ENCODE measurements at regions not wholly inside any gene's neighbourhood (a gene's known extent, or its start where the extent isn't known, plus 50 kb on each side); places are given as distances from the start of the nearest gene placed in this dataset.
A peak's percentile ranks its signal among the peaks of the same experiment; 100 is the strongest.

DNA sequence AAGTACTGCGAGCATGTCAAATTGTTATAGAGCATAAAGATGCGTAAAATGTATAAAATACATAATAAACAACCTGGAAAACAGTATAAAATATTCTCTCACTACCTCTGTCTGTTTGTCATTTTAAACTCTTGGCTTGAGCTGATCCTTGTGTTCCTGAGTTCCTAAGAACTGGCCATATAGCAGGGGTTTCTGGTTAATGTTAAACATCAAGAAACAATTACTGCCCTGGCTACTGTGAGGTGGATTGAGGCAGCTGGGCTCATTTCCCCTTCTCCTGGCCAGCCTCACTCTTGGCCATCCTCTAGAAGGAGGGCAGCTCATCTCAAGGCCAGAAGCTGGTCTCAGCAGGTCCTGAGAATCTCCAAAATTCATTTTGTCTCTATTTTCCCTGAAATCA is 297.3 kb upstream of the USP24 start:
- DNase-seq: peak; percentile 26

DNA sequence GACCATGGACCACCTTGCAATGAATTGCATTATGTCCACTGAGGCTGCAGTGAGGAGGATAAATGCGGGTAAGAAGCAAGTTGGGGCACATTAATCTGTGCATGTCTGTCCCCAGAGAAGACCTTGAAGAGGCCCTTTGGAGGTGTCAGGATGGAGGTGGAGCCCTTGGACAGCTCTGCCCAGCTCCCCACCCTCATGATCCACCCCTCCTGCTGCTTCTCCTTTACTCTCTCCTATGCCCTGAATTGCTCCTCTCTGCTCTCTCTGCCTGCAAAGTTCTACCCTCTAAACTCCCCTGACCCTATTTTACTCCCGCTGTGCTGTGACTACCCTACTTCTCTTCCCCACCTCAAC is 292.4 kb upstream of the USP24 start:
- no peak for DNase-seq

DNA sequence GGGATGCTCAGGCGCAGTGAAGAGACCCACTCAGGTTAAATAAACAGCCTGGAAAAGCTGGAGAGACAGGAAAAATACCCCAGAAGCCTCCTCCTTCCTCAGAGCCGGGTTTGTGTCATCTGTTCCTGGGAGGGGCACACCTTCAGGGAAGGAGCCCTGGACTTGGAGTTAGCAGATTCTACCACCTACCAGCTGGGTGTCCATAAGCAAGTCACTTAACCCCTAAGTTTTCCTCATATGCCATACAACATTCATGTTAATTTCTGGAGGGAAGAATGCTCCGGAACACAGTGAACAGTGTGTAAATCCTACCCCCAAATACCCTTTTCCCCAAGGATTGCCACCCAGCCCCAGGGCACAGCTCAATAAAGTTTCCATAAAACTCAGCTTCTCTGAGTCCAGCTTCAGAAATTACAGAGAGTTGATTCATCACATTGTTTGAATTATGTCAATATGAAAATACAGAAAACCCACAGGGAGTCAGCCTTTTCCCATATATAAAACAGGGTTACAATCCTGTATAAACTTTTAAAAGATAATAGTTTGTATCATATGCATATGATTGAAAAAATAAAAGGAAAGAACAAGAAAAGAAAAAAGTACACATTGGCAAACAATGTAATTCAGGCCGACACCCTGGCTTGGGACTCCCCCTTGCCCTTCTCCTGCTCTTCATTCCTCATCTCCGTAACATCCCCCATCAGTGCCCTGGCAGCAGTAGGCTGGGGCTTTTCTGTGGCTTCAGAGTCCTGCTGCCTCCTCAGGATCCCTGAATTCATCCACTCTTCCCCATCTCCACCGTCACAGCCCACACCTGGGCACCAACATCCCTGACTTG is 291.8 kb upstream of the USP24 start:
- no peak for DNase-seq

DNA sequence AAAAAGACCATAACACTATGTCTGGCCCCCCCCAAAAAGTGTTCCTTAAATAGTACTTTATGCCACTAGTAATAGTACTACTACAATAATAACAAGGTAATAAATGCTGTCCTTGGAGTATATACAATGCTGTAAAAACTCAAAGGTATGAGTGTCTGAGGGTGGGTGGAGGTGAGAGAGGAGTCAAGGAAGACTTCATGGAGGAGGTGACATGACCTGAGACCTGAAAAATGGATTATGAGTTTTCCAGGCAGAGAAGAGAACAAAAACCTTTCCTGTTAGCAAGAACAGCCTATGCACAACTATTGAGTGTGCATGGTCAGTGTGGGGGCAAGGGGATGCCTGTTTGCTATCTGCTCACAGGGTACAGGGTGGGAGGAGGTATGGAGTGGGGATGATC is 290.2 kb upstream of the USP24 start:
- no peak for DNase-seq

DNA sequence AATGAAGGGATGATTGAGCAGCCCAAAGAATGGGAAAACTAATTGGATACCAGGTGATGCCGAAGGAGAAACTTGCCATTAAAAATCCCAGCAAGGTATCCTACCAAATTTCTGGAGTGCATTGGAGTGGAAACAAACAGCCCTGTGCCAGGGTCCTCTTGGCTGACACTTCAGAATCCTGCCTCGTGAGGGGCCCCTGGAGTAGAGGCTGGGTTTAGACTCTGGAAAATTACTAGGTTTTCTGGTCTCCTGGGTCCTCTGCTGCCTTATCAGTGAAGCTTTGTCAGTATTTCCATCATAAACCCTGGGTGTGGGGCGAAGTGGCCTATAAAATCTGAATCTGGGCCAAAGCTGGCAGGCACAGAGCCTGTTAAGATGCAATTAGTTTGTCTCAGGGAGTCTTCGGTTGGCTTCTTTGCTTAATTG is 289.2 kb upstream of the USP24 start:
- no peak for DNase-seq

DNA sequence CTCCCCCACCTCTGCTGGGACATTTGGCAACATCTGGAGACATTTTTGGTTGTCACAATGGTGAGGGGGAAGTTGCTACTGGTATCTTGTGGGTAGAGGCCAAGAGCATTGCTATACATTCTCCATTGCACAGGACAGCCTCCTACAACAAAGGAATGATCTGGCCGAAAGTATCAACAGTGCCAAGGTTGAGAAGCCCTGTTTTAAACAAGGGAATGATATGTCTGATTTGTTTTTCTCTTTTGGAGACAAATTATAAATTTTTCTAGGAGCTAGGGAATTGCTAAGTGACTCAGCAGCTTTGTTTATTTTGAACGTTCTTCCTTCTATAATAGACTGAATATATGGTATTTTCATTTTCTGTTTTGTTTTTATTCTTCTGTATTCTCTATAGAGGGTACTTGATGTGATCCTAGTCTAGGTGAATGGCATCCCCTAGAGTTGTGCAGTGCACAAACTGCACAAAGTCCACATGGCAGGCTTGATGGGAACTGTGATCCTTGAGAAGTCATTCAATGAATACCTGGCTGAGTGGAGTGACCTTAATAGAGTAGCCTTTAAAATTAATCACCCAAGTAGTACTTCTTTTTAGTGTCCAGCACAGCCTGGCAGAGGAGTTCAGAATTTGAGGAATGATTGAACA is 288.6 kb upstream of the USP24 start:
- no peak for DNase-seq

DNA sequence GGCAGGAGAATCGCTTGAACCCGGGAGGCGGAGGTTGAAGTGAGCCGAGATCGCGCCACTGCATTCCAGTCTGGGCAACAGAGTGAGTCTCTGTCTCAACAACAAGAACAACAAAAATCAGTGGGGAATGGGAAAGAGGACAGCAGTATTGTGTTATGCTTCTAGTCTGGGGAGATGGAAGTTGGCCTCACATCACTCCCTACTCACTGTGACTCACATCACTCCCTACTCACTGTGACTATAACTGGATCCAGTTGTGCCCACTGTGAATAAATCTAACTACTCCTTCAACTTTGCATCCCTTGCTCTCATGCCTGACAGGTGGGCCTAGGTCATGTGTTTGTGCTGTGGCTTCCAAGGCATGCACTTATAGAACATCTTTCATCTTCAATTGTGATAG is 285.4 kb upstream of the USP24 start:
- DNase-seq: no peak

DNA sequence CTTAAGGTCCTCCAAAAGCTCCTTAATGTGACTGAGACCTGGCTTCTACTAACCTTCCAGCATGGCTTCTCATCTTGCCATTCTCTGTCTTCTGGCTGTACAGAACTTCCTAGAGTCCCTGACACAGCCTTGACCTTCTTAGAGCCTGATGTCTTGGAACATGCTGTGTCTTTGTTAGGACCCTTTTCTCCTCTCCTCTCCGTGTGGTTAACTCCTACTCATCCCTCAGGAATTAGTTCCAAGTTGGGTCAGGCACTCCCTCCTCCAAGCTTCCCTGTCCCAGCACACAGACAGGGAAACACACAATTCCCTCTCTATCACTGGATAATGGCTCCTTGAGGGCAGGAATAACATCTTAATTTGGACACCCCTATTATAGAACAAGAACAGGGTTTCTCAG is 275.4 kb upstream of the USP24 start:
- no peak for DNase-seq

DNA sequence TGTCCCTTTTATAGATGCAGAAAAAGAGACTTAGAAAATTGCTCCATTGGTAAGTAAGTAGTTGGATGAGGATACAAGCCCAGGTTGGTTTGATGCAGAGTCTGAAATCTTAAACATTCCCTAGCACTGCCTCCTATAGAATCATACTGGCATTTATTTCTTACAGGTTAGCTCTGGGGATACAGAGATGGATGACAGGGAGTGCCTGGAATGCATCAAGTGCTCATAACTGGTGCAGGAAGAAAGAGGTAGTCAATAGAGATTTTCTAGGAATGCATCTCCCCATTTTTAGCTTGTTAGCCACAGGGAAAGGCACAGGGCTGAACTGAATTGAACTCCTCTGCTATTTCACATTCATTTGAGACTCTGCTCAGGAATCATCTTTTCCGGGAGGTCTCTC is 269.0 kb upstream of the USP24 start:
- DNase-seq: no peak

DNA sequence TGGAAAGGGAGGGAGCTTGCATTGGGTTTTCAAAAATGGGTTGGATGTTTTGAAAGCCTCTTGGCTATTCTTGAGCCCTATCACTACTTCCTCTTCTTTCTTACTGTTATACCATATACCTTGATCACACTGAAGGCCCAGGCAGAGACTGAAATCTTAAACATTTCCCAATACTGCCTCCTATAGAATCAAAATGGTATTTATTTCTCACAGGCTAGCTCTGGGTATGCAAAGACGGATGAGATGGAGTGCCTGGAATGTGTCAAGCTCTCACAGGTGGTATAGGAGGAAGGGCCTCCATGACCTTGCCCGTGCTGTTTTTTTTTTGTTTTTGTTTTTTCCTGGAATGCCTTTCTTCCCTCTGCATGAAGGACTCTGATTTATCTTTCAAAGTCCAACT is 268.4 kb upstream of the USP24 start:
- DNase-seq: no peak

DNA sequence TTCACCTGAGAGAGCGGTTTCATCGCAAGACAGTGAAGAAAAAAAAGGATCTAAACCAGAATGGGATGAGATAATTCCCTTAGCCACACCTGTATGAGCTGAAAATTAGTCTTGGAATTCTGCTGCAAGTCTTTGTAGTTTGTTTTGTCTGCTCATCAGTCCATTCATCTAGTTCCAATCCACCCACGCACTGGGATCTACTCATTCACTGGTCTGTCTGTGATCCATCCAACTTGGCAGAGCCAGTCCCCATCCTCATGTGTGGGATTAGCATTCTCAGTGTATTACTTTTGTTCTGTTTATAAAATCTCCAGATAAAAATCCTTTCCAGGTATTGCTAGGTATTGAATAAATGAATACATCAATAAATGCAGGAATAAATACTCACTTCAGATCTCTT is 266.5 kb upstream of the USP24 start:
- DNase-seq: no peak

DNA sequence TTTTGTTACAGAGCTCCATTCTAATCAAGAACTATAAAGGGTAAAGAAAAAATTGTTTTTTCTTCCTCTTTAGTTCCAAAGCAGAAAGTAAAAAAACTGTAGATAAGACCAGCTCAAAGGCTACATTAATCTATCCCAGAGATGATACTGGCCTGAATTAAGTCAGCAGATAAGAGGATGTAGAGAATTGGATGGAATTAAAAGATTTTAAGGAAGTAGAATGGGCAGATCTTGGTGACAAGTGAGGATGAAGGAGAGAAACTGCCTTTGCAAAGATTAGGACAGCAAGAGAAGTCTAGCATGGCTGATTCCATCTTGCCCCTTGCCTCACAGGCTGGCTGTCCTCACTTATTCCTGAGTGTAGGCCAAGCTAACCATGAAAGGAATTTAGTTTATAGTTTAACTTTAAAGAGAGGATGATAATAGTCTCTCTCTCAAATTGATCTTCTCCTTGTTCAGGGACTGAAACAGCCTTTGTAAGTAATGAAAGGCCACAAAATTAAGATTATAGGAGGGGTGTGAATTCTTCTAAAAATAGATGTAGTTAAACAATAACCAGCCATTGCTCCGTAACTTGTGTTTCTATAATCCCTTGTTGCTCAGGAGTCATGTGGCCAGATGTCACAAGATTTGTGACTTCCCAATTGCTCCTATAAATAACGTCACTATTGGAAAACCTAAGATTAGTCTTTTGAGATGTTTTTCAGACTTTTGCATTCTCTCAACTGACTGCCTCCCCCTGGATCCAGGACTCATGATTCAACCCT is 265.0 kb upstream of the USP24 start:
- DNase-seq: no peak

DNA sequence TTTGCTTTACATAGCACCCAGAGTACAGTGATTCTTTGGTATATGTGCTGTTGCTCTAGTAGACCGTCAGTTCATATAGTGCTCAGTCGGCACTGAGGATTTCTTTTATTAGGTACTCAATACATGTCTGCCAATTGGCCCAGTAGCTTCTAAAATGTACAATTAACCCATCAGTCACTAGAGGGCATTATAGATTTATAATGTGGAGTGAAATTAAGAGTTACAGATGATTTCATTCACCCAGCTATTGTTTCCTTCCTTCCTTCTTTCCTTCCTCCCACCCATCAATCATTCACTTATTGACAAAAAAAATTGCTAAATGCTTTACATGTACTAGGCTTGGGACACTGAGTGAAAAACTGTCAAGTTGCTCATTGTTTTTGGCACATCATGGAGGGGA is 263.6 kb upstream of the USP24 start:
- DNase-seq: no peak

DNA sequence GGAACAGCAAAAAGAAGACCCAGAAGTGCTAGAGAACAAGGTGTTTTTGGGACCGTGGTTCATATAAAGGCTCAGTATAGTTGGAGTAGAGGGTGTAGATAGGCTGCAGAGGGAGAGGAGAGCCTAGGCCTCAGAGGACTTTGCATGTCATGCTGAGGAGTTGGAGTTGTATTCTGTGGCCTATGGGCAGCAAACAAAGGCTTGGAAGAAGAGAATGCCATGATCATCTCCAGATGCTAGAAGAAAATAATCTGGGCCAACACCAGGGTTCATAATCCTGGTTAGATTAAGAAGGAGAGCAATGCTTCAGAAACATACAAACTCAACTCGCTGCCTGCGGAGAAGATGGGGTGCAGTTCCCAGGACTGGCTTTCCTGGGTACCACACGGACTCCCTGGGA is 262.8 kb upstream of the USP24 start:
- DNase-seq: no peak

DNA sequence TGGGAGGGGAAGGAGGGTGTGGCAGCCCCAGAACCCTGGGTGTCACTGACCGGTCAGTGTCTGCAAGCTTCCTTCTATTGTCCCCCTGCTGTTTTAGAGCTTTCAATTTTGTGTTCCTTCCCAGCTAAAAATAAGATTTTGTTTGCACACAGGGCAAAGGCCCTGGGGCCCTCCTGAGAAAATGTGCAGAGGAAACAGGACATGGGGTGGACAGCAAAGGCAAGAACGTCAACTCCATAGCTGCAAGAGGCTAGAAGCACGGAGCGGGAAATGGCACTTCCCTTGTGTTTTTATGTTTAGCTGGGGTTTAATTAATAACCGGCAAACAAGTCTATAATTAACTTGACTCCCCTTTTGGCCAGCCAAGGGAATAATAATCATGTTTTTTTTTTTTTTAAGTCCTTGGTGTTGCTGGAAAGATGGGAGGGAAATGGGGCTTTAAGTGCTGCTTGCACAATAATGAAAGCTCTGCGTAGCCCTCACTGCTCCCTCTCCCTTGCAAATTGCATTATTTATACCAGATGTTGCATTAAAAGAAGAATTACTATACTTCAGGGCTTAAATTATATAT is 261.4 kb upstream of the USP24 start:
- peak; percentile 21 for DNase-seq

DNA sequence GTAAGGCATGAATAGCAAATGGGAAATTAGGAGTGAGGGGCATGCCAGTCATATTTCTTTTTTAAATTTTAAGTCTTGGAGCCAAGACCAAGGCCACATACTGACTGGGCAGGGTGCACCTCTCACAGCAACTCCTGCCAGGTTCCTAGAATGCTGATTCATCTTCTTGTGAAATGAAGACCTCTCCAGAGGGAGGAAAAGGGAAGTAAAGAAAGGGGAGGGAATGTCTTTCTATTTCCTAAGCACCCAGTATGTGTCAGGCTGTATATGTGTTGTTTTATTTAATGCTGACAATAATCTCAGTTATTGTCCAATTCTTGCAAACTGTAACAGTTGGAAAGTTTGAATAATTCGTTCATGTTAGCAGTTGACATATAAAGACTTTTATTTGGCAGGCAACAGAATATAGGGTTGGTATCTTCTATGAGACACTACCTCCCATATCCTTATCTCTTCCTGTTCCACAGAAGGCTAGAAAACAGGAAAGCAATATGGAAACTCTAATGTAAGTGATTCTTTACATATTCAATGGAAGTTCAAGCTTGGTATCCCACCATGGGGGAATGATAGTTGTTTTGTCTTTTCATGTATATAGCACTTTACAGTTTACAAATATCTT is 259.1 kb upstream of the USP24 start:
- no peak for DNase-seq

DNA sequence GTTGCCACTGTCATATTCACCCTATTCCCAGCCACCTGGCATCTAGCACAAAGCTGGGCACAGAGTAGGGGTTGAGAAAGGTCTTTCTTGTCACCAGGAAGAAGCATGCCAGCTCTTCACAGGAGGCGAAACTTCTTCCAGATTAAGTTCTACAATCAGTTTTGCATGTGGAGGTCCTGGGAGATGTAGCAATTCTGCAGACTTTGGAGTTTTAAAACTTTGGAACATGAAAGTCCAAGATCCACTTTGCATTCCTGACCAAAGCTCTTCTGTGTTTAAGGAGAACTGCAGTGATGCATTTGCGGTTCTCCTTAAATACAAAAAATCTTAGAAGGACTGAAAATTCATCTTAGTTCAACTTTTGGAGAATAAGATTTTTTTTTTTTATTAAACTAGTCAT is 258.5 kb upstream of the USP24 start:
- no peak for DNase-seq

DNA sequence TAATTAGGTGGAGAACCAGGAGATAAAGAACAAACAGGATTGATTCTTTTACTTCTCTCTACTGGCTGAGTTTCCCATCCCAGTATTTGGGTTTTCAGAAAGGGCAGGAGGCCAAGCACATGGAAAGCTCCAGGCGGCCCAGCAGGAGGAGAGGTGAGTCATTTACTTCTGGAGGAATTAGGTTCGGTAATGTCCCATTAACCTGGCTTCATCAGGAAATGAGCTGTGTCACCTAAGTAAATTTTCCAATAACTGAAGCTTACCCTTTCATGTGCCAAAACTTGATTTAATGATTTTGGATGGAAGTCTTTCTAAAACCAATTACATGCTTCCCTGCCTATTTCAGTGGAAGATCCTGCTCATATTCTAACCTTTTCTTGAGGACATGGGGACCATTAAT is 257.6 kb upstream of the USP24 start:
- DNase-seq: peak; percentile 26

DNA sequence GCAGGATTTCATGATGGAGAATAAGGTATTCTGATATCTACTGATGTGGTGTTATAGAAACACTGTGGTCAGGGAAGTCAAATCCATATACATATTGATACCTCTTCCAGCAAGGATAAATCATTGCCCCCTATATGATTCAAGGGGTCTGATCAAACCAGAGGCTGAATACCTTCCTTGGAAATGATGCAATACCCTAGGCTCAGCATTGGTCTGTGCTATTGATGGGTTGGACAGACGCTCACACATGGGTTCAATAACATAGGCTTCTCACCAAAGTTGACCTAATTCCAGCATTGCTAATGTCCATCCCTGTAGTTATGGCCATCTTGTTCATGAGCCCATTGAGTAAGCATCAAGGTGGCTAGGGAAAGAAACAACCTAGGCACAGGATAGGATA is 257.0 kb upstream of the USP24 start:
- no peak for DNase-seq

DNA sequence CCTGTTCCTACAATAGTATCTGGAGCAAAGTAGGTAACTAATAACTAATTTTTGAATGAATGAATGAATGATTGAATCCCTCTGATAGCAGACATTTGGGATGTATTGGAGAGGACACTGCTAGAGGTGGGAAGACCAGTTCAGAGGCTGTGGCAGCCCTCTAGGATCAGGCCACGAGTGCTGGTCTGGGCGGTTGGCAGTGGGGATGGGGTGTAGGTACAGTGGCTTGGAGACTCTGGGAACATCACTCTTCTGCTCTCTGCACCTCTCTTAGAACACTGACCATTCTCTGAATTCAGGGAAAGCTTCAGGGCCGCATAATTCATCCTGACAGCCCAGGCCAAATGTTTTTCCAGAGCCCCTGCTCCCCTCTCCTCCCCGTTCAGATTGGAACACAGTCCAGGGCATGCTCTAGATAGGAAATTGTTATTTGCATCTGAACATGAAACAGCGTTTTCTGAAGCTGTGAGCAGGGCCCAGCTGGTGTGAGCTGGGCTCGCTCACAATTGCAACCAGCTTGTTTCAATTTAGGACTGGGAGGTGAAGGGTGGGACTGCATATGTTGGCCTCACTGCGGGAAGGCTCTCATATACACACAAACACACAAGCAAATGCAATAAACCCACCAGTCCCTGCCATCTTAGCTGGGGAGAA is 253.1 kb upstream of the USP24 start:
- DNase-seq: peak; percentile 68

DNA sequence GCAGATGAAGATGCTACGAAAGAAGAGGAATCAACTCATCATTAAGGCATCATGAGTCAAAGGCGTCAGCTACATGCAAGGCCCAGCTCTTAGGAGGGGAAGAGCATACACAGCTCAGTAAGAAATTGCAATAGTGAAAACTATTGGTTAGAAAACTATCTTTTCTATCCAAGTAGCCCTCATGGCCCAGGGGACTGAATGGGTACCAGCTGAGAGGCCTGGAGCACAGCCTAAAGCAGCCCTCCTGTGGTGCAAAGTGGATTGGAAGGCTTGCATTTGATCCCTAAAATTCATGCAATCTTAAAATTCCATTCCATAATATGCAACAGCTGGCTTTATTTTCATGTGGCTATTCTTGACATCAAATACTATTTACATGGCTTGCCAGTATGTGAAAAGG is 251.8 kb upstream of the USP24 start:
- DNase-seq: no peak

DNA sequence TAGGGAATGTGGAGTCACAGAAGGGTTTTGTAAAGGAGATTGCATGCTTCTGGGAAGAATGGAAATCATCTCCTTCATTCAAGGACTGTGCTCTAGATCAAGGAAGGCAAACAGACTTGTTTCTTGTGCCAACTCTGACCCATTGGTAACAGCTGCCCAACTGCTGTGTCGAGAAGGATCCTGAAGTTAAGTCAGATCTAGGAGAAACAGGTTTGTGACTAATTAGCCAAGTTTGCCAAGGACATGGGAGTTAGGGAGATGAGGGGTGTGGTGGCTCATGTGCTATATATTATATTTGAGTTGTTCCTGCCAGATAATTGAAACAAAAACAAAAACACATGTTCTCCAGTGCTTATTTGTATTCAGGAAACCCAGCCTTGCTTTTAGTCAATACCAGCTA is 251.2 kb upstream of the USP24 start:
- DNase-seq: no peak

DNA sequence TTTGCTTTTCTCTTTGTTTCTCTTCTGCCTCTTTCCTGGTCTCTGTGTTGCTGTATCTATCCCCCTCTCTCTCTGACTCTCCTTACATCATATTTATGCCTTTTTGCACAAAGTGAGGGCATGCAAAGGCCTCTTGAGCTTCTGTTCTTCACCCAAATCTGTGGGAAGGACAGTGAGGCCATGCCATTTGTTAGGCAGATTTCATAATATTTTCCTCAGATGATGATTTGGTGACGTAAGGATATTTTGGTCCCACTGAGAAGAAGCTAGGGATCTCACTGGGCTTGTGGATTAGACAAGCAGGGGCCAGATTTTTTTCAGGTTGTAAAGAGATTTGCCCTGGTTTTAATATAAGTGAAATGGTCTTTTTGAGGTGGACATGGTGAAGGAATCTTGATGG is 249.4 kb upstream of the USP24 start:
- no peak for DNase-seq
